ENCODE measurements at regions not wholly inside any gene's neighbourhood (a gene's known extent, or its start where the extent isn't known, plus 50 kb on each side); places are given as distances from the start of the nearest gene placed in this dataset.

GRCh38 chr1:184329245-184329953 lies 57.4 kb upstream of the C1orf21 start:
- DNase-seq, result no peak

- DNase-seq, result no peak
These were observed 56.6 kb upstream of the C1orf21 start for GRCh38 chr1:184329962-184330868.

DNA sequence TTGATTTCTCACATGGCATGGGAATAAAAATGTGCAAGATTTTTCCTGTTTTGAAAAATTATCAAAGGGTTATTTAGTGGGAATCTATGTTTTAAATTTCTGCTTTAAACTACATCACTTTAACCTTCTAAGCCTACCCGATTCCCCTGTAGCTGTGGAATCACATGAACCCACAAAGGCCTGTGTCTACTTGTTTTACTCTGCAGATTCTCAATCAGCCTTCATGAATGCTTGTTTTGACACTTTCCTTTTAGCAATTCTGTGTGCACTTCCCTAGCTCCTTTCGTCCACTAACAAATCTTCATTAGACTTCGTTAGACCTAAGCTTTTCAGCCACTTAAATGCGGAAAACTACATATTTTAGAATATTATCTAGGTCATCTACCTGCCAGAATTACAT lies 56.0 kb upstream of the C1orf21 start:
- no peak for DNase-seq
